ENCODE measurements at regions not wholly inside any gene's neighbourhood (a gene's known extent, or its start where the extent isn't known, plus 50 kb on each side); places are given as distances from the start of the nearest gene placed in this dataset.

GRCh38 chr19:16021796-16022195 is 54.5 kb upstream of the TPM4 start:
- H3K4me1 Mint-ChIP-seq (ENCODE audit: unreplicated experiment) = no peaks in the 10 kb centered on the region
- no peaks in the 10 kb centered on the region for H3K9me3 Mint-ChIP-seq
- H3K27ac Mint-ChIP-seq = no peak overlapping the region
- no peaks in the 10 kb centered on the region for H3K36me3 Mint-ChIP-seq
- no peak for TF ChIP-seq CTCF (conservative IDR thresholded peaks at IDR 0.05)
- no peak for DNase-seq (ENCODE audit: extremely low spot score, unreplicated experiment)
- H3K27me3 Mint-ChIP-seq = no peaks in the 10 kb centered on the region
- no peak overlapping the region for H3K4me3 Mint-ChIP-seq

- no peak for TF ChIP-seq CTCF (conservative IDR thresholded peaks at IDR 0.05)
- no peak for DNase-seq (ENCODE audit: extremely low spot score, unreplicated experiment)
- no peak overlapping the region for H3K4me3 Mint-ChIP-seq
- no peak overlapping the region for H3K27ac Mint-ChIP-seq
- H3K27me3 Mint-ChIP-seq = no peaks in the 10 kb centered on the region
- H3K4me1 Mint-ChIP-seq (ENCODE audit: unreplicated experiment) = no peaks in the 10 kb centered on the region
- H3K36me3 Mint-ChIP-seq = no peaks in the 10 kb centered on the region
- no peaks in the 10 kb centered on the region for H3K9me3 Mint-ChIP-seq
These were observed 54.0 kb upstream of the TPM4 start for GRCh38 chr19:16022251-16022650.

GRCh38 chr19:16022681-16023080 is 53.6 kb upstream of the TPM4 start:
- no peaks in the 10 kb centered on the region for H3K27me3 Mint-ChIP-seq
- no peak overlapping the region for H3K4me3 Mint-ChIP-seq
- no peaks in the 10 kb centered on the region for H3K9me3 Mint-ChIP-seq
- DNase-seq (ENCODE audit: extremely low spot score, unreplicated experiment) = no peak
- H3K4me1 Mint-ChIP-seq (ENCODE audit: unreplicated experiment) = no peaks in the 10 kb centered on the region
- H3K36me3 Mint-ChIP-seq = no peaks in the 10 kb centered on the region
- no peak for TF ChIP-seq CTCF (conservative IDR thresholded peaks at IDR 0.05)
- no peak overlapping the region for H3K27ac Mint-ChIP-seq

GRCh38 chr19:16023146-16023915 is 53.0 kb upstream of the TPM4 start:
- Mint-ChIP-seq H3K27me3 (no peaks in the 10 kb centered on the region), H3K27ac (no peak overlapping the region), H3K4me1 (ENCODE audit: unreplicated experiment) (no peaks in the 10 kb centered on the region), H3K36me3 (no peaks in the 10 kb centered on the region), H3K9me3 (no peaks in the 10 kb centered on the region), H3K4me3 (no peak overlapping the region)
- DNase-seq (ENCODE audit: extremely low spot score, unreplicated experiment) = no peak
- no peak for TF ChIP-seq CTCF (conservative IDR thresholded peaks at IDR 0.05)

- no peaks in the 10 kb centered on the region for H3K4me1 Mint-ChIP-seq (ENCODE audit: unreplicated experiment)
- no peaks in the 10 kb centered on the region for H3K36me3 Mint-ChIP-seq
- H3K4me3 Mint-ChIP-seq = no peak overlapping the region
- H3K9me3 Mint-ChIP-seq = no peaks in the 10 kb centered on the region
- TF ChIP-seq CTCF (conservative IDR thresholded peaks at IDR 0.05) = no peak
- DNase-seq (ENCODE audit: extremely low spot score, unreplicated experiment) = no peak
- H3K27me3 Mint-ChIP-seq = no peaks in the 10 kb centered on the region
- no peak overlapping the region for H3K27ac Mint-ChIP-seq
These were observed 51.8 kb upstream of the TPM4 start for GRCh38 chr19:16024266-16025107.
